ENCODE measurements at regions not wholly inside any gene's neighbourhood (a gene's known extent, or its start where the extent isn't known, plus 50 kb on each side); places are given as distances from the start of the nearest gene placed in this dataset.

DNA sequence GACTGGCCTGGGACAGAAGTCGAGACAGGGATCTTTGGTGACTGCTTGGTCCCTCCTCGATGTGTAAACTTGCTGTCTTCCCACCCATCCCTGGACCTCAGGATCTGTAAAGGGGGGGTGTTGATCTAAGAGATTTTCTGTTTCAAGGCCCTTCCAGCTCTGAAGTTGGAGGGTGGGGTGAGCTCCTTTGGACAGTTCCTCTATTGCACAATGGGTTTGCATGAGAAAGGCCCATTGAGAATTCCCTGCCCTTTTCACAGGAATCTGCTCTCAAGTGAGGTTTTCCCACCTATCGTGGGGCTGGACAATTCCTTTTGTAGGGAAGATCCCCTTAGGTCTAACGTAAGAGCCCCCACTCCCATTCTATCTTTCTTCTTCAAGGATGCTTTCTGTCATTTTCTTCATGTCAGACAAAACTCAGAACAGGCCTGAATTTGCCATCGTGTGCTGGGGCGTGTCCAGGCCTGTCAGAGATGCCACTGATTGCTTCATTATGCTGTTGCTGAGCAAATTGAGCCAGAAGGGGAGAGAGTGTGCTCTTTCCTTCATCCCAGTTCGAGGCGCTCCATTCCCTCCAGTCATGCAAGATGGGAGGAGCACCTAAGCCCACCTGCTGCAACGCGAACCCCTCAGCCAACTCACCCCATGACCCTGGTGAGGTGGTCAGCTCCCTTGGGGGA is 149.9 kb upstream of the IGSF21 start:
- TF ChIP-seq CTCF (IDR thresholded peaks at IDR 0.05), result no peak
- TF ChIP-seq POLR2A (IDR thresholded peaks at IDR 0.05), result no peak

Measured in uterus (tissue), 2 donors.